ENCODE measurements at regions not wholly inside any gene's neighbourhood (a gene's known extent, or its start where the extent isn't known, plus 50 kb on each side); places are given as distances from the start of the nearest gene placed in this dataset.

DNA sequence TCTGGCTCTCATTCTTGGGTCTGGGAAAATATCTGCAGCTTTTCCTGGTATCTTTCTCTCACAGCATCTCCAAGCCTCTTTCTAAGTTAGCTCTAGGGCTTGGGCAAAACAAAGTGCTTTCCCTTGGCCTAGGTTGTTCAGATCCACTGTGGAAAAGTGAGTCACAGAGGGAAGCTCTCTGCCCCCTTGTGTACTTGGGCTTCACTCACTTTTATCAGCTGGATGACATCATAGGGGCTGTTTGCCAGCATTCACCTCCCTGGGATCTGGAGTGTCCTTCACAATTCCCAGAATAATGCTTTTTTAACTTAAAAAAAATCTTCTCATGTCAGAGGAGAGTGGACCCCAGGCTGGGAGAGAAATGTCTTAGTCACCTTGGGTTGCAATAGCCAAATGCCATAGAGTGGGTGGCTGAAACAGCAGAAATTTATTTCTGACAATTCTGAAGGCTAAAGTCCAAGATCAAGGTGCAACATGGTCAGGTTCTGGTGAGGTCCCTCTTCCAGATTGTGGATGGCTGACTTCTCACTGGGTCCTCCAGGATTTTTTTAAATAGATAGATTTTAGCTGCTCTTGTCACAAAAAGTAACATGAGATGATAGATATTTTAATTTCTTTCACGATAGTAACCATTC lies 247.8 kb downstream of the SH2D1A start:
- TF ChIP-seq POLR2AphosphoS5 (IDR thresholded peaks at IDR 0.05; ENCODE audit: low read depth, low read length) (no peak), TAF1 (IDR thresholded peaks at IDR 0.05; ENCODE audit: borderline replicate concordance, insufficient read depth, low read length) (no peak), FOXP2 (optimal IDR thresholded peaks at IDR 0.05; ENCODE audit: borderline replicate concordance, extremely low read depth, extremely low read length, insufficient read depth) (no peak), SIN3A (IDR thresholded peaks at IDR 0.05; ENCODE audit: borderline replicate concordance, insufficient read depth, low read length) (no peak)
- TF ChIP-seq, protein P1, sequence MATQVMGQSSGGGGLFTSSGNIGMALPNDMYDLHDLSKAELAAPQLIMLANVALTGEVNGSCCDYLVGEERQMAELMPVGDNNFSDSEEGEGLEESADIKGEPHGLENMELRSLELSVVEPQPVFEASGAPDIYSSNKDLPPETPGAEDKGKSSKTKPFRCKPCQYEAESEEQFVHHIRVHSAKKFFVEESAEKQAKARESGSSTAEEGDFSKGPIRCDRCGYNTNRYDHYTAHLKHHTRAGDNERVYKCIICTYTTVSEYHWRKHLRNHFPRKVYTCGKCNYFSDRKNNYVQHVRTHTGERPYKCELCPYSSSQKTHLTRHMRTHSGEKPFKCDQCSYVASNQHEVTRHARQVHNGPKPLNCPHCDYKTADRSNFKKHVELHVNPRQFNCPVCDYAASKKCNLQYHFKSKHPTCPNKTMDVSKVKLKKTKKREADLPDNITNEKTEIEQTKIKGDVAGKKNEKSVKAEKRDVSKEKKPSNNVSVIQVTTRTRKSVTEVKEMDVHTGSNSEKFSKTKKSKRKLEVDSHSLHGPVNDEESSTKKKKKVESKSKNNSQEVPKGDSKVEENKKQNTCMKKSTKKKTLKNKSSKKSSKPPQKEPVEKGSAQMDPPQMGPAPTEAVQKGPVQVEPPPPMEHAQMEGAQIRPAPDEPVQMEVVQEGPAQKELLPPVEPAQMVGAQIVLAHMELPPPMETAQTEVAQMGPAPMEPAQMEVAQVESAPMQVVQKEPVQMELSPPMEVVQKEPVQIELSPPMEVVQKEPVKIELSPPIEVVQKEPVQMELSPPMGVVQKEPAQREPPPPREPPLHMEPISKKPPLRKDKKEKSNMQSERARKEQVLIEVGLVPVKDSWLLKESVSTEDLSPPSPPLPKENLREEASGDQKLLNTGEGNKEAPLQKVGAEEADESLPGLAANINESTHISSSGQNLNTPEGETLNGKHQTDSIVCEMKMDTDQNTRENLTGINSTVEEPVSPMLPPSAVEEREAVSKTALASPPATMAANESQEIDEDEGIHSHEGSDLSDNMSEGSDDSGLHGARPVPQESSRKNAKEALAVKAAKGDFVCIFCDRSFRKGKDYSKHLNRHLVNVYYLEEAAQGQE (IDR thresholded peaks at IDR 0.05; ENCODE audit: insufficient read depth in 1 of 2, low read depth in 2 of 2, low read length in 2 of 2), result no peak

DNA sequence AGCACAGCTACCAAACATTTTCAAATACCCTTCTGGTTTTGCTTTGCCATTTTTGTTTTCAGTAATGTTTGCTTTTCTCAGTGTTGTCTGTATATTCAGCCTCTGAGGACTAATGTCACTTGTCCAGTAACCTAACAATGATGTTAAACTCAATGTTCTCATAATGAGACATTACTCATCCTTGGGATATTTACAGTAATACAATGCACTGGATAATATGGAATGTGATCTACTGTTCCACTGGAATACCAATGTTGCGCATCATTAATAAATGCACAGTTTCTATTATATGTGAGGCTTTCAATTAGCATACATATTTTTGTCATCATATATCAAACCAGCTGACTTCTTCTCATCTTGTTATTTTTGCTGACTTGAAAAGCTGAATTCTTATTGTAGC lies 259.1 kb downstream of the SH2D1A start:
- TF ChIP-seq SIN3A (IDR thresholded peaks at IDR 0.05; ENCODE audit: borderline replicate concordance, insufficient read depth, low read length), result no peak
- TF ChIP-seq POLR2AphosphoS5 (IDR thresholded peaks at IDR 0.05; ENCODE audit: low read depth, low read length), result no peak
- no peak for TF ChIP-seq TAF1 (IDR thresholded peaks at IDR 0.05; ENCODE audit: borderline replicate concordance, insufficient read depth, low read length)
- TF ChIP-seq FOXP2 (optimal IDR thresholded peaks at IDR 0.05; ENCODE audit: borderline replicate concordance, extremely low read depth, extremely low read length, insufficient read depth), result no peak
- TF ChIP-seq, protein P1 (IDR thresholded peaks at IDR 0.05; ENCODE audit: insufficient read depth in 1 of 2, low read depth in 2 of 2, low read length in 2 of 2), result no peak

DNA sequence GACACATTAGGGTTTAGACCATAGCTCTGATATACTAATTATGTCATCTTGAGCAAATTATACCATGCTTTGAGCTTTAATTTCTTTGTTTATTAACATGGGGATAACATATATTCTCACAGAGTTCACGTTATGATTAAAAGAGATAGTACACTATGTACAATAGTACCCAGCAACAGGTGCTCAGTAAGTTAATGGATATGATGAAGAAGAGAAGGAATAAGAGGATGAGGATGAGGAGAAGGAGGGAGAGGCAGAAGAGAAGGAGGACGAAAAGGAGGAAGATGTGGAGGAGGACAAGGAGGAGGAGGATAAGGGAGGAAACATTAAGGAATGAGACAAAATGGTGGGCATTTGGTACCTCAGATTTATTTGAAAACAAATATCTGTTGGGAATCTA lies 260.4 kb downstream of the SH2D1A start:
- no peak for TF ChIP-seq POLR2AphosphoS5 (IDR thresholded peaks at IDR 0.05; ENCODE audit: low read depth, low read length)
- TF ChIP-seq, protein P1 (IDR thresholded peaks at IDR 0.05; ENCODE audit: insufficient read depth in 1 of 2, low read depth in 2 of 2, low read length in 2 of 2), result no peak
- TF ChIP-seq SIN3A (IDR thresholded peaks at IDR 0.05; ENCODE audit: borderline replicate concordance, insufficient read depth, low read length), result no peak
- TF ChIP-seq FOXP2 (optimal IDR thresholded peaks at IDR 0.05; ENCODE audit: borderline replicate concordance, extremely low read depth, extremely low read length, insufficient read depth), result no peak
- no peak for TF ChIP-seq TAF1 (IDR thresholded peaks at IDR 0.05; ENCODE audit: borderline replicate concordance, insufficient read depth, low read length)

DNA sequence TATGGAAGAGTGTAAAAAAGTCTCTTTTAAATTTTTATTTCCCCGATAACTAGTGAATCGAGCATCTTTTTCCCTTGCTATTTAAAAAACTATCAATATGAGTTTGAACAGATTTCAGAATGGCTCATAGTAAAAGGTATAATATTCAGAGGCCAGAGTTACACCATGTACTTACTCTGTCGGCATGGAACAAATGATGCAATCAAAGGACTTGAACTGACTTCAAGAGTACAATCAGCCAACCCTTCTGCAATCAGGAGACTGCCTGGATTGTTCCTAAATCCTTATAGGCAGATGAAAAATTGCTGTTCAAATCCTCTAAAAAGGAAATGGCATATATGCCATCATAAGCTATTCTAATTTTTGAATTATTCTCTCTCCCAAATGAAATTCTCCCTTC lies 273.3 kb downstream of the SH2D1A start:
- no peak for TF ChIP-seq TAF1 (IDR thresholded peaks at IDR 0.05; ENCODE audit: borderline replicate concordance, insufficient read depth, low read length)
- no peak for TF ChIP-seq SIN3A (IDR thresholded peaks at IDR 0.05; ENCODE audit: borderline replicate concordance, insufficient read depth, low read length)
- TF ChIP-seq, protein P1 (IDR thresholded peaks at IDR 0.05; ENCODE audit: insufficient read depth in 1 of 2, low read depth in 2 of 2, low read length in 2 of 2), result no peak
- no peak for TF ChIP-seq FOXP2 (optimal IDR thresholded peaks at IDR 0.05; ENCODE audit: borderline replicate concordance, extremely low read depth, extremely low read length, insufficient read depth)
- TF ChIP-seq POLR2AphosphoS5 (IDR thresholded peaks at IDR 0.05; ENCODE audit: low read depth, low read length), result no peak
